ENCODE measurements at regions not wholly inside any gene's neighbourhood (a gene's known extent, or its start where the extent isn't known, plus 50 kb on each side); places are given as distances from the start of the nearest gene placed in this dataset.
"Not testable (repeated sequence)": the region's sequence is repeated elsewhere in the genome, so short reads cannot be mapped to it uniquely, and the experiment has no call there.

DNA sequence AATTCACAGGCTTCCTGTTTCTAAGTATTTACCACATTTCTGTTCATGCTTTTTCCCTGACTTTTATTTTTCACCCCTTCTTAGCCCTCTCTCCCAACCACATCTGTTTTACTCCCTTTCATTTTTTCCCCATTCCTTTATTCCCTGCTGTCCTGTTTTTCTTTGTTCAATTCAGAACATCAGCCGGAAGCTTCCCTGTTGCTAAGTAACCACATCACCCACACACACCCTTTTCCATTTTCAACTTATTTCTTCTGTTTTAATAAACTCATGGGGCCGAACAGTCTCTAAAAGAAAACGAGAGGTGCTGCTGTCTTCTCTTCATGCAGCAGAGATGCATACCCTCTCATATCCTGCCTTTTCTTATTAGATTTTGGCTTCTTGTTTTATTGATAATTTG, 53.5 kb upstream of the CEP85L start:
- H2AFZ ChIP-seq (ENCODE audit: low read length): no peak overlapping the region
- H3K9ac ChIP-seq (ENCODE audit: low read length): no peak overlapping the region
- no peaks in the 10 kb centered on the region for H3K9me2 ChIP-seq (ENCODE audit: low read depth, low read length)
- no peaks in the 10 kb centered on the region for H3K9me3 ChIP-seq (ENCODE audit: low read length)
- H3K27ac ChIP-seq (ENCODE audit: low read depth, low read length, poor library complexity, severe bottlenecking): no peak overlapping the region
- H3F3A ChIP-seq (ENCODE audit: insufficient read depth, low read length): no peaks in the 10 kb centered on the region
- H3K4me2 ChIP-seq (ENCODE audit: low read length): no peak overlapping the region
- no peaks in the 10 kb centered on the region for H3K27me3 ChIP-seq (ENCODE audit: insufficient read depth, low read length)
- H3K4me3 ChIP-seq (ENCODE audit: low read depth, low read length, poor library complexity, severe bottlenecking): no peak overlapping the region
- H4K20me1 ChIP-seq (ENCODE audit: insufficient read depth, low read length): no peaks in the 10 kb centered on the region
- TF ChIP-seq, protein P1, sequence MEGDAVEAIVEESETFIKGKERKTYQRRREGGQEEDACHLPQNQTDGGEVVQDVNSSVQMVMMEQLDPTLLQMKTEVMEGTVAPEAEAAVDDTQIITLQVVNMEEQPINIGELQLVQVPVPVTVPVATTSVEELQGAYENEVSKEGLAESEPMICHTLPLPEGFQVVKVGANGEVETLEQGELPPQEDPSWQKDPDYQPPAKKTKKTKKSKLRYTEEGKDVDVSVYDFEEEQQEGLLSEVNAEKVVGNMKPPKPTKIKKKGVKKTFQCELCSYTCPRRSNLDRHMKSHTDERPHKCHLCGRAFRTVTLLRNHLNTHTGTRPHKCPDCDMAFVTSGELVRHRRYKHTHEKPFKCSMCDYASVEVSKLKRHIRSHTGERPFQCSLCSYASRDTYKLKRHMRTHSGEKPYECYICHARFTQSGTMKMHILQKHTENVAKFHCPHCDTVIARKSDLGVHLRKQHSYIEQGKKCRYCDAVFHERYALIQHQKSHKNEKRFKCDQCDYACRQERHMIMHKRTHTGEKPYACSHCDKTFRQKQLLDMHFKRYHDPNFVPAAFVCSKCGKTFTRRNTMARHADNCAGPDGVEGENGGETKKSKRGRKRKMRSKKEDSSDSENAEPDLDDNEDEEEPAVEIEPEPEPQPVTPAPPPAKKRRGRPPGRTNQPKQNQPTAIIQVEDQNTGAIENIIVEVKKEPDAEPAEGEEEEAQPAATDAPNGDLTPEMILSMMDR (IDR thresholded peaks at IDR 0.05; ENCODE audit: low read length): no peak
- no peak for TF ChIP-seq EZH2 (IDR thresholded peaks at IDR 0.05; ENCODE audit: borderline replicate concordance, low read length)
- H3K79me2 ChIP-seq (ENCODE audit: insufficient read depth, low read length): no peaks in the 10 kb centered on the region
- peaks cover 54% of the 10 kb centered on the region for H3K4me1 ChIP-seq (ENCODE audit: insufficient read depth, low read length, severe bottlenecking)
- H3K36me3 ChIP-seq (ENCODE audit: insufficient read depth, low read length): no peaks in the 10 kb centered on the region

DNA sequence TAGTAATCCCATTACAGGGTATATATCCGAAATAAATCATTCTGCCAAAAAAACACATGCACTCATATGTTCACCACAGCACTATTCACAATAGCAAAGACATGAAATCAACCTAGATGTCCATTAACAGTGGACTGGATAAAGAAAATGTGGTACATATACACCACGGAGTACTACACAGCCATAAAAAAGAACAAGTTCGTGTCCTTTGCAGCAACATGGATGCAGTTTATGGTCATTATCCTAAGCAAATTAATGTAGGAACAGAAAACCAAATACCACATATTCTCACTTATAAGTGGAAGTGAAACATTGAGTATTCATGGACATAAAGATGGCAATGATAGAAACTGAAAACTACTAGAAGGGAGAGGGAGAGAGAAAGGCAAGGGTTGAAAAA, 49.9 kb upstream of the CEP85L start:
- not testable (repeated sequence) for H3K4me3 ChIP-seq (ENCODE audit: low read depth, low read length, poor library complexity, severe bottlenecking); H3K9me2 ChIP-seq (ENCODE audit: low read depth, low read length); H3K27me3 ChIP-seq (ENCODE audit: insufficient read depth, low read length); H4K20me1 ChIP-seq (ENCODE audit: insufficient read depth, low read length); H3K9me3 ChIP-seq (ENCODE audit: low read length); H3K79me2 ChIP-seq (ENCODE audit: insufficient read depth, low read length); H3K9ac ChIP-seq (ENCODE audit: low read length); H3K36me3 ChIP-seq (ENCODE audit: insufficient read depth, low read length); H3K27ac ChIP-seq (ENCODE audit: low read depth, low read length, poor library complexity, severe bottlenecking); H3F3A ChIP-seq (ENCODE audit: insufficient read depth, low read length); H2AFZ ChIP-seq (ENCODE audit: low read length); H3K4me2 ChIP-seq (ENCODE audit: low read length)
- peaks cover 24% of the 10 kb centered on the region for H3K4me1 ChIP-seq (ENCODE audit: insufficient read depth, low read length, severe bottlenecking)

Measured in OCI-LY1 (cell line).